ENCODE measurements at regions not wholly inside any gene's neighbourhood (a gene's known extent, or its start where the extent isn't known, plus 50 kb on each side); places are given as distances from the start of the nearest gene placed in this dataset.
"Not testable (repeated sequence)": the region's sequence is repeated elsewhere in the genome, so short reads cannot be mapped to it uniquely, and the experiment has no call there.

GRCh38 chr4:55004831-55005230 is 120.6 kb downstream of the KDR start:
- DNase-seq, result no peak
- Histone ChIP-seq H3K36me3 (ENCODE audit: insufficient read depth, low read length) (no peaks in the 10 kb centered on the region), H3K27me3 (ENCODE audit: insufficient read depth, low read length, poor library complexity, severe bottlenecking) (no peaks in the 10 kb centered on the region), H3K4me1 (ENCODE audit: insufficient read depth, low read length) (no peaks in the 10 kb centered on the region), H3K27ac (ENCODE audit: low read depth, low read length) (no peak overlapping the region), H3K4me3 (ENCODE audit: low read length) (no peak overlapping the region), H3K9me3 (ENCODE audit: low read length) (no peaks in the 10 kb centered on the region)
- no peak overlapping the region for H3K4me3 Mint-ChIP-seq
- H3K27me3 Mint-ChIP-seq, result no peaks in the 10 kb centered on the region
- CTCF ChIA-PET, result no interaction called here
- H3K27ac Mint-ChIP-seq, result no peak overlapping the region
- POLR2A ChIA-PET, result no interaction called here
- H3K4me1 Mint-ChIP-seq, result no peaks in the 10 kb centered on the region
- H3K36me3 Mint-ChIP-seq, result no peaks in the 10 kb centered on the region
- peaks cover 0 to 9% (median 0%) of the 10 kb centered on the region in 5 donors for H3K9me3 Mint-ChIP-seq

- H3K27ac ChIP-seq (ENCODE audit: low read depth, low read length), result no peak overlapping the region
- Mint-ChIP-seq H3K27me3 (peaks cover 0 to 2% of the 10 kb centered on the region in 2 donors), H3K9me3 (peaks cover 0 to 6% (median 0%) of the 10 kb centered on the region in 5 donors), H3K27ac (no peak overlapping the region), H3K4me1 (no peaks in the 10 kb centered on the region), H3K36me3 (no peaks in the 10 kb centered on the region), H3K4me3 (no peak overlapping the region)
- H3K36me3 ChIP-seq (ENCODE audit: insufficient read depth, low read length), result no peaks in the 10 kb centered on the region
- H3K9me3 ChIP-seq (ENCODE audit: low read length), result no peaks in the 10 kb centered on the region
- POLR2A ChIA-PET, result no interaction called here
- DNase-seq, result no peak
- H3K4me3 ChIP-seq (ENCODE audit: low read length), result no peak overlapping the region
- no peaks in the 10 kb centered on the region for H3K4me1 ChIP-seq (ENCODE audit: insufficient read depth, low read length)
- CTCF ChIA-PET, result interaction anchor here (0.9 kb wide), 1 partner anchor 42 kb away, joined by 3 read pairs; no protein-coding TSS in a partner anchor
- H3K27me3 ChIP-seq (ENCODE audit: insufficient read depth, low read length, poor library complexity, severe bottlenecking), result no peaks in the 10 kb centered on the region
Measured at GRCh38 chr4:55002431-55002830, 123.0 kb downstream of the KDR start.

- Histone ChIP-seq H3K4me1 (ENCODE audit: insufficient read depth, low read length) (no peaks in the 10 kb centered on the region), H3K4me3 (ENCODE audit: low read length) (no peak overlapping the region), H3K9me3 (ENCODE audit: low read length) (no peaks in the 10 kb centered on the region), H3K27ac (ENCODE audit: low read depth, low read length) (no peak overlapping the region), H3K36me3 (ENCODE audit: insufficient read depth, low read length) (no peaks in the 10 kb centered on the region), H3K27me3 (ENCODE audit: insufficient read depth, low read length, poor library complexity, severe bottlenecking) (no peaks in the 10 kb centered on the region)
- no peak for DNase-seq
- H3K27me3 Mint-ChIP-seq, result peaks cover 0 to 2% of the 10 kb centered on the region in 2 donors
- H3K4me1 Mint-ChIP-seq, result no peaks in the 10 kb centered on the region
- POLR2A ChIA-PET, result no interaction called here
- H3K27ac Mint-ChIP-seq, result no peak overlapping the region
- peaks cover 0 to 6% (median 0%) of the 10 kb centered on the region in 5 donors for H3K9me3 Mint-ChIP-seq
- no peak overlapping the region for H3K4me3 Mint-ChIP-seq
- no peaks in the 10 kb centered on the region for H3K36me3 Mint-ChIP-seq
- CTCF ChIA-PET, result interaction anchor here (0.9 kb wide), 1 partner anchor 41 kb away, joined by 3 read pairs; no protein-coding TSS in a partner anchor
Measured at GRCh38 chr4:55001538-55001937, 123.9 kb downstream of the KDR start.

- POLR2A ChIA-PET, result no interaction called here
- H3K36me3 ChIP-seq (ENCODE audit: insufficient read depth, low read length), result no peaks in the 10 kb centered on the region
- CTCF ChIA-PET, result no interaction called here
- no peaks in the 10 kb centered on the region for H3K27me3 ChIP-seq (ENCODE audit: insufficient read depth, low read length, poor library complexity, severe bottlenecking)
- Mint-ChIP-seq H3K36me3 (no peaks in the 10 kb centered on the region), H3K4me3 (no peak overlapping the region), H3K9me3 (peaks cover 0 to 4% (median 0%) of the 10 kb centered on the region in 5 donors), H3K27me3 (peaks cover 0 to 2% of the 10 kb centered on the region in 2 donors), H3K27ac (no peak overlapping the region), H3K4me1 (no peaks in the 10 kb centered on the region)
- H3K27ac ChIP-seq (ENCODE audit: low read depth, low read length), result no peak overlapping the region
- H3K4me3 ChIP-seq (ENCODE audit: low read length), result no peak overlapping the region
- DNase-seq, result no peak
- H3K9me3 ChIP-seq (ENCODE audit: low read length), result no peaks in the 10 kb centered on the region
- no peaks in the 10 kb centered on the region for H3K4me1 ChIP-seq (ENCODE audit: insufficient read depth, low read length)
Measured at GRCh38 chr4:54999003-54999402, 126.4 kb downstream of the KDR start.

GRCh38 chr4:54993473-54994026 is 131.8 kb downstream of the KDR start:
- DNase-seq; H3K27ac Mint-ChIP-seq; H3K4me3 ChIP-seq (ENCODE audit: low read length); H3K9me3 ChIP-seq (ENCODE audit: low read length); POLR2A ChIA-PET; H3K36me3 ChIP-seq (ENCODE audit: insufficient read depth, low read length); CTCF ChIA-PET; H3K27me3 Mint-ChIP-seq; H3K4me3 Mint-ChIP-seq; H3K27me3 ChIP-seq (ENCODE audit: insufficient read depth, low read length, poor library complexity, severe bottlenecking); H3K4me1 Mint-ChIP-seq; H3K4me1 ChIP-seq (ENCODE audit: insufficient read depth, low read length); H3K36me3 Mint-ChIP-seq; H3K27ac ChIP-seq (ENCODE audit: low read depth, low read length): not testable (repeated sequence)
- peaks cover 6 to 23% (median 12%) of the 10 kb centered on the region in 5 donors for H3K9me3 Mint-ChIP-seq

GRCh38 chr4:54992266-54992665 is 133.1 kb downstream of the KDR start:
- H3K27me3 Mint-ChIP-seq, result no peaks in the 10 kb centered on the region
- no peak for DNase-seq
- H3K36me3 Mint-ChIP-seq, result peaks cover 0 to 6% (median 0%) of the 10 kb centered on the region in 3 donors
- H3K4me1 Mint-ChIP-seq, result no peaks in the 10 kb centered on the region
- ChIA-PET CTCF (no interaction called here), POLR2A (no interaction called here)
- Histone ChIP-seq H3K27ac (ENCODE audit: low read depth, low read length) (no peak overlapping the region), H3K4me1 (ENCODE audit: insufficient read depth, low read length) (no peaks in the 10 kb centered on the region), H3K4me3 (ENCODE audit: low read length) (no peak overlapping the region), H3K27me3 (ENCODE audit: insufficient read depth, low read length, poor library complexity, severe bottlenecking) (no peaks in the 10 kb centered on the region), H3K36me3 (ENCODE audit: insufficient read depth, low read length) (no peaks in the 10 kb centered on the region), H3K9me3 (ENCODE audit: low read length) (no peaks in the 10 kb centered on the region)
- no peak overlapping the region for H3K27ac Mint-ChIP-seq
- H3K4me3 Mint-ChIP-seq, result no peak overlapping the region
- H3K9me3 Mint-ChIP-seq, result peaks cover 17 to 33% (median 23%) of the 10 kb centered on the region in 5 donors

GRCh38 chr4:54988655-54989054 is 136.7 kb downstream of the KDR start:
- Histone ChIP-seq H3K9me3 (ENCODE audit: low read length) (no peaks in the 10 kb centered on the region), H3K4me3 (ENCODE audit: low read length) (no peak overlapping the region), H3K36me3 (ENCODE audit: insufficient read depth, low read length) (no peaks in the 10 kb centered on the region), H3K27ac (ENCODE audit: low read depth, low read length) (no peak overlapping the region), H3K4me1 (ENCODE audit: insufficient read depth, low read length) (no peaks in the 10 kb centered on the region), H3K27me3 (ENCODE audit: insufficient read depth, low read length, poor library complexity, severe bottlenecking) (no peaks in the 10 kb centered on the region)
- POLR2A ChIA-PET, result no interaction called here
- no peak overlapping the region for H3K4me3 Mint-ChIP-seq
- peaks cover 22 to 35% (median 27%) of the 10 kb centered on the region in 5 donors for H3K9me3 Mint-ChIP-seq
- CTCF ChIA-PET, result no interaction called here
- H3K27ac Mint-ChIP-seq, result no peak overlapping the region
- no peaks in the 10 kb centered on the region for H3K4me1 Mint-ChIP-seq
- peaks cover 0 to 6% (median 0%) of the 10 kb centered on the region in 3 donors for H3K36me3 Mint-ChIP-seq
- no peak for DNase-seq
- no peaks in the 10 kb centered on the region for H3K27me3 Mint-ChIP-seq

- no peaks in the 10 kb centered on the region for H3K27me3 Mint-ChIP-seq
- Histone ChIP-seq H3K9me3 (ENCODE audit: low read length) (no peaks in the 10 kb centered on the region), H3K36me3 (ENCODE audit: insufficient read depth, low read length) (no peaks in the 10 kb centered on the region), H3K4me1 (ENCODE audit: insufficient read depth, low read length) (no peaks in the 10 kb centered on the region), H3K27ac (ENCODE audit: low read depth, low read length) (no peak overlapping the region), H3K4me3 (ENCODE audit: low read length) (no peak overlapping the region), H3K27me3 (ENCODE audit: insufficient read depth, low read length, poor library complexity, severe bottlenecking) (no peaks in the 10 kb centered on the region)
- POLR2A ChIA-PET, result no interaction called here
- no peak overlapping the region for H3K4me3 Mint-ChIP-seq
- no peak overlapping the region for H3K27ac Mint-ChIP-seq
- H3K9me3 Mint-ChIP-seq, result peaks cover 22 to 28% (median 26%) of the 10 kb centered on the region in 5 donors
- CTCF ChIA-PET, result no interaction called here
- H3K4me1 Mint-ChIP-seq, result no peaks in the 10 kb centered on the region
- DNase-seq, result no peak
- peaks cover 0 to 8% (median 0%) of the 10 kb centered on the region in 3 donors for H3K36me3 Mint-ChIP-seq
Measured at GRCh38 chr4:54986095-54986846, 139.1 kb downstream of the KDR start.
